NCI-H1092 (cell line): ENCODE measurements at regions not wholly inside any gene's neighbourhood (a gene's known extent, or its start where the extent isn't known, plus 50 kb on each side); places are given as distances from the start of the nearest gene placed in this dataset.

ENCODE experiments used
- DNase-seq: peaks from one replicate; lab custom pipeline; 2025; lab: John Stamatoyannopoulos, UW

DNA sequence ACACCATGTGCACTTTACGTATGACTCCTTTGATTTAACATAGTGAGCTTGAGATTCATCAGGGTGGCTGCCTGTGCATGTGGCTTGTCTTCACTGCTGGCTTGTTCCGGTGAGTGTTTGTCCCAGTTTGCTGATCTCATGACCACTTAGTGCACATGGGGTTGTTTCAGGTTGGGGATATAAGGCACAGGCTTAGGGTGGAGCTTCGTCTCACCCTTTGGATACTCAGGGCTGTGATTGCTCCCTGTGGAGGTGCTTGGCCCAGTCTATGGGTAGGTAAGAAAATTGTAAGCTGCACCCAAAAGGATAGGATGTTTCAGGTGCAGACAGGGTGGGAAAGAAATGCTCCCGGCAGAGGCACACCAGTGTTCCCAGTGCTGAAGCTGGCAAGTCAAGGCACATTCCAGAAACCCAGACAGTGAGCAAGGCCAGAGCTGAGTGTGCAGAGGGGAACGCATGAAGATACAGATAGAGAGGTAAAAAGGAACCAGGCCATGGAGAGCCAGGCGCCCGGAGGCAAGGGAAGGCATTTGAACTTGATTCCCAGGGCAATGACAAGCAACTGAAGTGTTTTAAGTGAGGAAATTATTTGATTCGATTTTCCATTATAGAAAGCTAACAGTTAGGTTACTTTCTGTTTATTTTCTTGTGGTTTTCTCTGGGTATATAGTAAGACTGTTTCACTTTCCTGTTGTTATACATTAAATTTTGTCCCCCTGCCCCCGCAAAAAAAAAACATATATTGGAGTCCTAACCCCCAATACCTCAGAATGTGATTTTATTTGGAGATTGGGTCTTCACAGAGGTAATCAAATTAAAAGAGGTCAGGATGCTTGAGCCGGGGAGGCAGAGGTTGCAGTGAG, 289.8 kb upstream of the KLF6 start:
- no peak for DNase-seq

GRCh38 chr10:4073912-4074311, 288.9 kb upstream of the KLF6 start:
- DNase-seq = no peak

GRCh38 chr10:4070921-4071660, 286.1 kb upstream of the KLF6 start:
- DNase-seq = no peak

DNA sequence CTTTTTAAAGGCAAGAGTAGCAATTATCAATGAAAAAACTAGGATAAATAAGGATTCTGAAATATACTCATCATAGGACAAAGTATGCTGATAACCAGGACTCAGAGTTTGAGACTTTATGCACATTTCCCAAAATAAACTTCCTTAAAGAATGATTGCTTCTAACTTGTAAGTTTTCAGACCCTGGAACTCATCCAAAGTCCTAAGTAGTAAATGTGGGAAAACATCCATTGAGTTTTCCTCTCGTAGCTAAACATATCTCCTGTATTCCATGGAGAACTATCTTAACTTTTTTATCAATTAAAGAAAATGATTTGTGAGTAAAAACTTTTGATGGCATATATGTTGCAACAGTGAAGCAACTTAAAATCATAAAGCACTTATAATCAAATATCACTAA, 285.2 kb upstream of the KLF6 start:
- DNase-seq = no peak

DNA sequence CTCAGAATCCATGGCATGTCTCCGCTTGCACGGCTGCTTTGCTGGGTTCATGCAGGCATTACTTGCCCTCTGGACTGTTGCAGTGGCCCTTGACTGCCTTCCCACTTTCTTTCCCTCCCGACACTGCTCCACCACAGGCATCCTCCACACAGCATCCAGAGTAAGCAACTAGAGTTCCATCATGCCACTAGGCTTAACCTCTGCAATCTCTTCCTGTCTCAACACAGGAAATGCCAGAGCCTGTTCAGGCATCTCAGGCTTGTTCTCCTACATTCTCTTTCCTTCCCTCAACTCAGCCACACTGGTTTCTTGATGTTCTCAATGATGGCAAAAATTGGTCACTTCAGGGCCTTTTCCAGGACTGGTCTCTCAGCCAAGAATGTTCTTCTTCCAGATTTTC, 284.5 kb upstream of the KLF6 start:
- DNase-seq = no peak

GRCh38 chr10:4068629-4069028, 283.6 kb upstream of the KLF6 start:
- DNase-seq = no peak

- no peak for DNase-seq
Observed at GRCh38 chr10:4067931-4068561, 283.0 kb upstream of the KLF6 start.

DNA sequence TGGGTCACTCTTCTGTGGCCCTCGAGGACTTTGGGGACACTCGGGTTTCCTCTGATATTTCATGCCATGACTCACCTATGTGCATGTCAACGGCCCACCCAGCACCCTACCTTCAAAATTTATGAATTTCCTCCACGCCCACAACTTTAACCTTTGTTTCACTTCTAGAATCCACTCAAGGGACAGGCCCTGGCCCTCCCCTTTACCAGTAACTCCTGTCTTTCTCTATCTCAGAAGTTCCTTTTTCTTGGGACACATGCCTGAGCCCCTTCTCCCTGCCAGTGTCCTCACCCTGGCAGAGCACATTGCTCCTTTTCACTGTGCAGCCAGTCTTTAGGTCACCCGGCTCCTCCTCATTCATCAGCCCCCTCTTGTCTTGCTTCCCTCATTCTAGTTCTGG, 282.5 kb upstream of the KLF6 start:
- no peak for DNase-seq

GRCh38 chr10:4066581-4067390, 281.8 kb upstream of the KLF6 start:
- no peak for DNase-seq

DNA sequence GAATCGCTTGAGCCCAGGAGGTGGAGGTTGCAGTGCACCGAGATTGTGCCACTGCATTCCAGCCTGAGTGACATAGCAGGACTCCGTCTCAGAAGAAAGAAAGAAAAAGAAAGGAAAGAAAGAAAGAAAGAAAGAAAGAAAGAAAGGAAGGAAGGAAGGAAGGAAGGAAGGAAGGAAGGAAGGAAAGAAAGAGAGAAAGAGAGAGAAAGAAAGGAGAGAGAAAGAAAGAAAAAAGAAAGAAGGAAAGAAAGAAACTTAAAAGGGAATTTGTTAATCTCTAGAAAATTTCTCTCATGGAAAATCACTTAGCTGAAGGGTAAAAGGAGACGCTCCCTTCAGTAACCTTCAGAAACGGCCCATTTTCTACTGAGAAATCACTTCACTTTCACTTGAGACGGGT, 279.5 kb upstream of the KLF6 start:
- DNase-seq = no peak

- DNase-seq = no peak
Observed at GRCh38 chr10:4063717-4064116, 278.7 kb upstream of the KLF6 start.

DNA sequence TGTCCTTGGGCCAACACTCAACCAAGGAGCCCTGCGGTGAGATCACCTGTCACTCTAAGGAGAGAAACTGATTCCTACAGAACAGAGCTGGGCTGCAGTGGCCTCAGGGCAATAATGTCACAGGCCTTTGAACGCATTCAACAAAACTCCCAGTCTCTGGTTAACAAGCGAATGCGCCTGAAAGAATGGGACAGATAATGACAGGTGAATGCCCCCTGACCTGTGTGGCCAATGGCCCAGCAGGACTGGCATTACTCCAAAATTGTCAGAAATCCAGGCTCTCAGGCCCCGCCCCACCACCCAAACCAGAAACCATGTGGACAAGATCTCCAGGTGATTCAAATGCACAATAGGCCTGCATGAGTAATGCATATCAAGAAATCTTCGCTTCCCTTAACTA, 277.7 kb upstream of the KLF6 start:
- no peak for DNase-seq

GRCh38 chr10:4062072-4062471, 277.1 kb upstream of the KLF6 start:
- DNase-seq = no peak

DNA sequence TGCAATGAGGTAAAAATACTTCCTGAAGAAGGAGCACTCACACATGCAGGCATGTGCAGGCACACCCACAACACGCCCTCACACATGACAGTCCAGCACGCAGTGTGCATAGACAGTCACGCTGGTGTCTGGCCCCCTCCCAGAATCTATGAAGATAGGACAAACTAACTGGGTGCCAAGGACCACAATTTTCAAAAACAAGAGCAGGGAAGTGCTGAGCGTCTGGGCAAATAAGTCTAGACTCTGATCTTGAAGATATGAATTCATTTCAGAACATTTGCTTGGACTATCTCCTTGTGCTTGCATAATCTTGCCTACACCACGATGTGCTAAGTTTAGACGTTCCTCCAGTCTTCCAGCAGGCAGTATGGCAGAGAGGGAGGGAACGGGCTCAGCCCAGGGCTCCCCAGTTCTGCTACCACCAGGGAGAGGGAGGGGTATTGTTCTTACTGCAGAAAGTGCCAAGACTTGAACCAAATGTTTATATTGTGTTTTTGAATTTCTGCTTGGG, 276.5 kb upstream of the KLF6 start:
- DNase-seq = no peak

DNA sequence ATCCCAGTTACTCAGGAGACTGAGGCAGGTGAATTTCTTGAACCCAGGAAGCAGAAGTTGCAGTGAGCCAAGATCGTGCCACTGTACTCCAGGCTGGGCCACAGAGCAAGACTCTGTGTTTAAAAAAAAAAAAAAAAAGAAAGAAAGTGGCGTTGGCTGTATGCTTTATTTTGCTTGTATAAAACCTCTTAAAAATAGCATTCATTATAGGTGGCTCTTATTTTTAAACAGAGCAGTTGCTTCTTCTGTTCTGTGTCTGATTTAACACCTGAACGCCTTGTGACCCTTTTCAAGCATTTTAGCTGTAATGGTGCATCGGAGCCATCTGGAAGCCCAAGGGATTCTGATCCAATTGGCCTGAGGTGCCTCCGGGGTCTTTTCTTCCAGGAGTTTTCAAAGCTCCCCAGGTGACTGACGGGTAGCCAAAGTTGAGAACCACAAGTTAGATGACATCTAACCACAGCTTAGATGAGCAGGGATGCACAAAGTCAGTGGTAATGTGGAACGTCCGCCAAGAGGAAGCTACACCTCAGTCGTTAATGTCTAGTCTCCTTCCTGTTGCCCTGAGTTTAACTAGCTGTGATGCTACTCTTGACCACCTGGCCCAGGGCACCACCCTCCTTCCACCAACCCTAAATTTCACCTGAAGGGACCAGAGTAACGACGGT, 274.6 kb upstream of the KLF6 start:
- DNase-seq = no peak

DNA sequence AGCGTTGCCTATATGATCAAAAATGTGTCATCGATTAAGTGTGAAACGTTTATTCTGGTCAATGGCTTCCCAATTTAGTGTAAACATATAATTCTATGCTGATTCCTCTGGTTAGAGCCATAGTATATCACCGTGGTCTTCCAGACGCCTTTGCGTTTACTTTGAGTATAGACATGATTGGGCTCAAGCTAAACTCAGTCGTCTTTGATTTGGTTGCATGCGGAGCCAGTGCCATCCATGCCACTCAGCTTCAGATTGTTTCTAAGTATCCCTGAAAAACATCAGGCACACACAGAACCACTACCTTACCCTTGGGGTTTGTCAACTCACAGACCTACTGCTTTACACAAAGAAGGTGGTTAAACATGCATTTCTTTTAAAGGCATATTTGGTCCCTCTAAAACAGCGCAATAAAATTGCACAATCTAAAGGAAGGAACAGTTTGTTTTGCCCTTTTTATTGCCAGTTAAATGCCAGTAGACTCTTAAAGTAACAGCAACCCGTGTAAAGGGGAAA, 273.6 kb upstream of the KLF6 start:
- no peak for DNase-seq

DNA sequence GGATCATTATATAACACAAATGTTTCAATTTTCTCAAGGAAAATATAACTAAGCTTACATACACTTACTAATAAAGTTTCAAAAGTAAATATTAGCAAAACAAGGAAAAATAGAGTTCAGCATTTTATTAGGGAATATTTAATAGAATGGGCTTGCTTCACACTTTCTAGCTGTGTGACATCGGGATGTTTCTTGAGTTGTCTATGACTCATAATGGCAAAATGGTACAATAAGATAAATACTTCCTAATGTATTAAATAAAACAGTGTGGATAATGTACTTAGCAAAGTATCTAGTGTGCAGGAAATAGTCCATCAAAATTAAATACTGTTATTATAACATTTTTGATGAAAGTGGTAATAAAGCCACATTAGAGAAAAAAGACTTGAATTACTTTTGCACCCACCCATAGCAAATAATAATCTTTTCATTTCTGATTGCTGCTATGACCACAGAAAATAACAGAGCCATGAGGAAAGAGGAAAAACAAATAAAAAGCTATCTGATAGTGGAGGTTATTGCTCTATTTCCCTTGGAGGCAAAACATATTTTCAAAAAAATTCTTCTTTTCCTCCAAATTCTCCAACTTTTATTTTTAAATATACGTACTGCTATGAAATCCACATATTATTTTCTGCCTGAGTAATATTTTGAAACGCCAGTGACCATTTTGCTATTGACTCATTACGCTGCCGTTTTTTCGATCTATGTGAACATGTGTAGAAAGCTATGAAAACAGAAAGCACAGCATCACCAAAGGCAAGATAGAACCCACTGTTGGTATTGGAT, 272.9 kb upstream of the KLF6 start:
- DNase-seq = no peak

GRCh38 chr10:4057021-4057420, 272.0 kb upstream of the KLF6 start:
- no peak for DNase-seq

DNA sequence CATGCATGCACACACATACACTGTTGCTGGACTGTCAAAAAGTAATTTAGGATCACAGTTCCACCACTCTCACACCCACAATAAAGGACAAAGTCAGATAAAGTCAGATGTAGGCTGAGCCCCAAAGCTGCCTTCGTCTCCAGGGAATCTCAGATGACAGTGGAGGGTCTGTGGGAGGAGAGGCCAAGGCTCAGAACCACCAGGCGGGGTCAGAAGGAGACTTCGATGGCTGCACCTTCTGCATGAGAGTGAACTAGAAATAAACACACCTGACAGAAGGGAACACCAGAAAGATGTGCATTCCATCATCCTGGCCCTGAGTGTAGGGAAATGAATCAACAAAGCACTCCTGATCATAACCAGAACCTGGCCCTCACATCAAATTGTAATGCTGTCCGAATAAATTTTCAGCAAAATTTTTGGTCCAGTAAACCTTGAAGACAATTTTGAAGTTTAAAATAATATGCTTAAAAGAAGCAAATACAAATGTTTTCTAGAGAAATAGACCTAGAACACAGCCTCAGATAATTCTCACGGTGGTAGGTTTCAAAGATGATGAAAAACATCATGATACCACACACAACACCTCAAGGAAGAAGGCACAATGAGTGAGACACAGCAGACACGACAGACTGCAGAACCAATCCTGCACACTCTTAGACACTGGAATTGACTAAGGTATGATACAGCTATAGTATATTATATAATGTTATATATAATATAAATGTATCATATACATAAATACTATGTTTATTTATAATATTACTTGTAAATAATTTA, 269.8 kb upstream of the KLF6 start:
- no peak for DNase-seq

- no peak for DNase-seq
Observed at GRCh38 chr10:4053940-4054339, 268.9 kb upstream of the KLF6 start.
